ENCODE measurements at regions not wholly inside any gene's neighbourhood (a gene's known extent, or its start where the extent isn't known, plus 50 kb on each side); places are given as distances from the start of the nearest gene placed in this dataset.

GRCh38 chr5:98588215-98588614 is 185.2 kb upstream of the RGMB start:
- no peak for TF ChIP-seq SIN3A (IDR thresholded peaks at IDR 0.05; ENCODE audit: borderline replicate concordance, insufficient read depth, low read length)
- no peak for TF ChIP-seq TAF1 (IDR thresholded peaks at IDR 0.05; ENCODE audit: borderline replicate concordance, insufficient read depth, low read length)
- TF ChIP-seq POLR2AphosphoS5 (IDR thresholded peaks at IDR 0.05; ENCODE audit: low read depth, low read length), result no peak
- no peak for TF ChIP-seq REST (IDR thresholded peaks at IDR 0.05; ENCODE audit: insufficient read depth in 1 of 2, low read depth in 2 of 2, low read length in 2 of 2)
- no peak for TF ChIP-seq FOXP2 (optimal IDR thresholded peaks at IDR 0.05; ENCODE audit: borderline replicate concordance, extremely low read depth, extremely low read length, insufficient read depth)

GRCh38 chr5:98593418-98593817 is 180.0 kb upstream of the RGMB start:
- TF ChIP-seq POLR2AphosphoS5 (IDR thresholded peaks at IDR 0.05; ENCODE audit: low read depth, low read length), result no peak
- TF ChIP-seq FOXP2 (optimal IDR thresholded peaks at IDR 0.05; ENCODE audit: borderline replicate concordance, extremely low read depth, extremely low read length, insufficient read depth), result no peak
- no peak for TF ChIP-seq REST (IDR thresholded peaks at IDR 0.05; ENCODE audit: insufficient read depth in 1 of 2, low read depth in 2 of 2, low read length in 2 of 2)
- no peak for TF ChIP-seq SIN3A (IDR thresholded peaks at IDR 0.05; ENCODE audit: borderline replicate concordance, insufficient read depth, low read length)
- no peak for TF ChIP-seq TAF1 (IDR thresholded peaks at IDR 0.05; ENCODE audit: borderline replicate concordance, insufficient read depth, low read length)

GRCh38 chr5:98594098-98594497 is 179.4 kb upstream of the RGMB start:
- TF ChIP-seq TAF1 (IDR thresholded peaks at IDR 0.05; ENCODE audit: borderline replicate concordance, insufficient read depth, low read length) (no peak), REST (IDR thresholded peaks at IDR 0.05; ENCODE audit: insufficient read depth in 1 of 2, low read depth in 2 of 2, low read length in 2 of 2) (no peak), SIN3A (IDR thresholded peaks at IDR 0.05; ENCODE audit: borderline replicate concordance, insufficient read depth, low read length) (no peak), POLR2AphosphoS5 (IDR thresholded peaks at IDR 0.05; ENCODE audit: low read depth, low read length) (no peak), FOXP2 (optimal IDR thresholded peaks at IDR 0.05; ENCODE audit: borderline replicate concordance, extremely low read depth, extremely low read length, insufficient read depth) (no peak)

- no peak for TF ChIP-seq REST (IDR thresholded peaks at IDR 0.05; ENCODE audit: insufficient read depth in 1 of 2, low read depth in 2 of 2, low read length in 2 of 2)
- no peak for TF ChIP-seq POLR2AphosphoS5 (IDR thresholded peaks at IDR 0.05; ENCODE audit: low read depth, low read length)
- no peak for TF ChIP-seq FOXP2 (optimal IDR thresholded peaks at IDR 0.05; ENCODE audit: borderline replicate concordance, extremely low read depth, extremely low read length, insufficient read depth)
These were observed 174.4 kb upstream of the RGMB start for GRCh38 chr5:98599016-98599415.

- TF ChIP-seq REST (IDR thresholded peaks at IDR 0.05; ENCODE audit: insufficient read depth in 1 of 2, low read depth in 2 of 2, low read length in 2 of 2), result no peak
- TF ChIP-seq FOXP2 (optimal IDR thresholded peaks at IDR 0.05; ENCODE audit: borderline replicate concordance, extremely low read depth, extremely low read length, insufficient read depth), result no peak
- TF ChIP-seq TAF1 (IDR thresholded peaks at IDR 0.05; ENCODE audit: borderline replicate concordance, insufficient read depth, low read length), result no peak
- TF ChIP-seq SIN3A (IDR thresholded peaks at IDR 0.05; ENCODE audit: borderline replicate concordance, insufficient read depth, low read length), result no peak
- no peak for TF ChIP-seq POLR2AphosphoS5 (IDR thresholded peaks at IDR 0.05; ENCODE audit: low read depth, low read length)
These were observed 170.8 kb upstream of the RGMB start for GRCh38 chr5:98602534-98603112.
